ENCODE measurements at regions not wholly inside any gene's neighbourhood (a gene's known extent, or its start where the extent isn't known, plus 50 kb on each side); places are given as distances from the start of the nearest gene placed in this dataset.

DNA sequence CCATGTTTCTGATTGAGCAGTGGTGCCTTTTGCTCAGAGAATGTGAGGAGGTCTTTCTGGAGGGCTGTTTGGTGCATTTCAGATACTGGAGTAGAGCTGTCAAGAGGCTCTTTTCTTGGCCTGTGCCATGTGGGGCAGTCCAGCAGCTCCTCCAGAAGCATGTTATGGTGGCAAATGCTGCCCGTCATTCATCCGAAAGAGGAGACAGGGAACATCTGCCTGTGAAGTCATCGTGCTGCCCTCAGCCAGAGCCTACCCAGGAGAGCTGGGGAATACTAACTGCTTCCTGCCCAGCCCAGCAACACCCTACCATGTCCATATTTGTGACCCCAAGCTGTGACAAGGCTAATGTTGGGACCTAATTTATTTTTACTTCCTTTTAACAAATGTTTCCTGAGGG lies 82.2 kb upstream of the SLC6A6 start:
- TF ChIP-seq YY1 (IDR thresholded peaks at IDR 0.05; ENCODE audit: insufficient read depth, insufficient read length) (no peak), SUZ12 (IDR thresholded peaks at IDR 0.05; ENCODE audit: extremely low read depth, insufficient read depth, insufficient read length) (no peak), ZNF274 (IDR thresholded peaks at IDR 0.05; ENCODE audit: low read depth, low read length) (no peak)
- Histone ChIP-seq H3K4me1 (ENCODE audit: insufficient read depth, insufficient read length) (peaks cover 7% of the 10 kb centered on the region), H3K9ac (ENCODE audit: insufficient read length, low read depth) (peak overlapping the region; percentile 47), H3K27me3 (ENCODE audit: insufficient read depth, insufficient read length) (no peaks in the 10 kb centered on the region), H3K9me3 (ENCODE audit: insufficient read depth, low read length) (peaks cover 6% of the 10 kb centered on the region; the same call in 1 of the 2 replicates), H3K4me3 (ENCODE audit: insufficient read length, low read depth) (peak overlapping the region; percentile 39), H3K36me3 (ENCODE audit: insufficient read depth, insufficient read length, low read length) (no peaks in the 10 kb centered on the region)
- DNase-seq (ENCODE audit: low read depth, low spot score) = no peak

DNA sequence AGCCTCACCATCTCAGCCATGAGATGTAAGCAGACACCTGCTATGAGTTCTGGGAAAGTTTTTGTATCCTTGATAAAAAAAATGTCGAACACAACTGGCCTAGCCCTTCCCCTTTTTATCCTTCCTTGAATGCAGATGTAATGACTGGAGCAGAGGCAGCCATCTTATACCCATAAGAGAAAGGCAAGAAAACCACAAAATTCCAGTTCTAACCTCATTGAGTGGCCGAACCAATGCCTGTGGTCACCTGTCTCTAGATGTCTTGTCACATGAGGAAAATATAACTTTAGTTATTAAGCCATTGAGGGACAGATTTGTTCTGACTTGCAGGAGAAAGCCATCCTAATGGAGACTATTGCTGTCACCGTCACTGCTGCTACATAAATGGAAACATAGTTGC lies 80.4 kb upstream of the SLC6A6 start:
- H3K4me1 ChIP-seq (ENCODE audit: insufficient read depth, insufficient read length) = peaks cover 7% of the 10 kb centered on the region
- TF ChIP-seq SUZ12 (IDR thresholded peaks at IDR 0.05; ENCODE audit: extremely low read depth, insufficient read depth, insufficient read length) = no peak
- TF ChIP-seq ZNF274 (IDR thresholded peaks at IDR 0.05; ENCODE audit: low read depth, low read length) = no peak
- no peak for TF ChIP-seq YY1 (IDR thresholded peaks at IDR 0.05; ENCODE audit: insufficient read depth, insufficient read length)
- H3K9me3 ChIP-seq (ENCODE audit: insufficient read depth, low read length) = peaks cover 6% of the 10 kb centered on the region; the same call in 1 of the 2 replicates
- H3K36me3 ChIP-seq (ENCODE audit: insufficient read depth, insufficient read length, low read length) = no peaks in the 10 kb centered on the region
- H3K9ac ChIP-seq (ENCODE audit: insufficient read length, low read depth) = no peak overlapping the region
- no peaks in the 10 kb centered on the region for H3K27me3 ChIP-seq (ENCODE audit: insufficient read depth, insufficient read length)
- H3K4me3 ChIP-seq (ENCODE audit: insufficient read length, low read depth) = no peak overlapping the region
- no peak for DNase-seq (ENCODE audit: low read depth, low spot score)

DNA sequence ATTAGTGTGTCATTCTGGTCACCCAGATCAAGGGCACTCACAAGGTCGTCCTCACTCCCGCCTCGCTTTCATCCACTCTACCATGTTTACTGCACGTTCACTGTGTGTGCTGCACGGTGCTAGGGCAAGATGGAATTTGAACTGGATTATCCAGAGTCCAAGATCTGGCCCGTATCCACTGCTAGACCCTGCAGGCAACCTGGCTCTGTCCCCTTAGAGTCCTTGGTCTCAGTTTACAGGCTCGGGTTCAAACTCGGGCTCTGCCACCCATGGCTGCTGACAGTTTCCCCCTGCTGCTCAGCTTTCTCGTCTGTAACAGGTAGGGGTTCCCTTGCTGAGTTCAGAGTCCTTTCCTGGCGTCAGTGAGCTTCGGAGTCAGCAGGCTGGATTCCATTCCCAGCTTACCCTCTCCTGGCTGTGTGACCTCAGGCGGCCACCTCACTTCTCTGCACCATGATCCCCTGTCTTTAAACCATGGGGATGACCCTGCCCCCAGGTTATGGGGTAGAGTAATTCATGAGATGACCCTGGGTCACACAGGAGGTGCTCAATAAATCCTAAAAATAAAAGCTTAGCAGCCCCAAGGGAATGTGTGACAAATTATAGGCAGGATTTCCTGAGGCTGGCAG lies 79.6 kb upstream of the SLC6A6 start:
- Histone ChIP-seq H3K4me3 (ENCODE audit: insufficient read length, low read depth) (no peak overlapping the region), H3K27me3 (ENCODE audit: insufficient read depth, insufficient read length) (no peaks in the 10 kb centered on the region), H3K36me3 (ENCODE audit: insufficient read depth, insufficient read length, low read length) (no peaks in the 10 kb centered on the region), H3K4me1 (ENCODE audit: insufficient read depth, insufficient read length) (peaks cover 7% of the 10 kb centered on the region), H3K9ac (ENCODE audit: insufficient read length, low read depth) (no peak overlapping the region), H3K9me3 (ENCODE audit: insufficient read depth, low read length) (peaks cover 6% of the 10 kb centered on the region; the same call in 1 of the 2 replicates)
- no peak for TF ChIP-seq ZNF274 (IDR thresholded peaks at IDR 0.05; ENCODE audit: low read depth, low read length)
- no peak for TF ChIP-seq YY1 (IDR thresholded peaks at IDR 0.05; ENCODE audit: insufficient read depth, insufficient read length)
- no peak for TF ChIP-seq SUZ12 (IDR thresholded peaks at IDR 0.05; ENCODE audit: extremely low read depth, insufficient read depth, insufficient read length)
- no peak for DNase-seq (ENCODE audit: low read depth, low spot score)

DNA sequence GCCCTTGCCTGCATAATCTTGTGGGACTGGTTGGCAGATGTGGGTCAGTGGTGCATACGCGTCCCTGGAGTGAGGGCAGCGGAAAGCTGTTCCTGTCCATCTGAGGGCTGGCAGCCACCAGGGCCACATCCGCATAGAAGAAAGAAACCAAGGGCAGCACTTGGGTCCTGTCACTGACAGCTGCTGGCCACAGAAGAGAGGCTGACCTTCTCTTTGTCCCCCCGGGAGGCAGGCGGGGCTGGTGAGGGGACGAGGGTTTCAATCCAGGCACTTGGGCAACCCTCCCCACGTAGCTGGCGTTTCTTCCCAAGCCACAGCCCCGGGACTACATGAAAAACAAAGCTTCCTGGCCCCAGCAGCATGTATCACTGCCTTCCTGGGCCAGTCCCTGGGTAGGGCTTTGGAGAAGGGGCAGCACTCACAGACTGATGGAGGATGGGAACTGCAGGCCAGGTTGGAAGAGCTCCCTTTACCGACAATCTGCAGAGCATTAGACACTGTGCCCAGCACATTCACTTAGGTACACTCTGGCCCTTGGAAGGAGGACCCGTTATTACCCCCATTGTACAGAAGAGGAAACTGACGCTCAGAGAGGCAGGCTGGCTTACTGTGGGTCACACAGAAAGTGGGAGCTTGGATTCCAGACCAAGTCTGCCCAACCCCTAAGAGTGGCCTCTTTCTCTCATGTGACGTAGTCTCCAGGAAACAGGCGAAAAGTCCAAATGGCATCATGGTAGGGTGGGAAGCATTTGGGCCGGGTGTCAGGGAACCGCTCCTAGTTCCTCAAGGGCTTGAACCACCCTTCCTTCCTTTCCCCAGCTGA lies 78.8 kb upstream of the SLC6A6 start:
- Histone ChIP-seq H3K9ac (ENCODE audit: insufficient read length, low read depth) (no peak overlapping the region), H3K9me3 (ENCODE audit: insufficient read depth, low read length) (peaks cover 9% of the 10 kb centered on the region; the same call in 1 of the 2 replicates), H3K36me3 (ENCODE audit: insufficient read depth, insufficient read length, low read length) (no peaks in the 10 kb centered on the region), H3K27me3 (ENCODE audit: insufficient read depth, insufficient read length) (no peaks in the 10 kb centered on the region), H3K4me1 (ENCODE audit: insufficient read depth, insufficient read length) (peaks cover 7% of the 10 kb centered on the region), H3K4me3 (ENCODE audit: insufficient read length, low read depth) (no peak overlapping the region)
- no peak for TF ChIP-seq YY1 (IDR thresholded peaks at IDR 0.05; ENCODE audit: insufficient read depth, insufficient read length)
- TF ChIP-seq SUZ12 (IDR thresholded peaks at IDR 0.05; ENCODE audit: extremely low read depth, insufficient read depth, insufficient read length) = no peak
- no peak for TF ChIP-seq ZNF274 (IDR thresholded peaks at IDR 0.05; ENCODE audit: low read depth, low read length)
- DNase-seq (ENCODE audit: low read depth, low spot score) = no peak

DNA sequence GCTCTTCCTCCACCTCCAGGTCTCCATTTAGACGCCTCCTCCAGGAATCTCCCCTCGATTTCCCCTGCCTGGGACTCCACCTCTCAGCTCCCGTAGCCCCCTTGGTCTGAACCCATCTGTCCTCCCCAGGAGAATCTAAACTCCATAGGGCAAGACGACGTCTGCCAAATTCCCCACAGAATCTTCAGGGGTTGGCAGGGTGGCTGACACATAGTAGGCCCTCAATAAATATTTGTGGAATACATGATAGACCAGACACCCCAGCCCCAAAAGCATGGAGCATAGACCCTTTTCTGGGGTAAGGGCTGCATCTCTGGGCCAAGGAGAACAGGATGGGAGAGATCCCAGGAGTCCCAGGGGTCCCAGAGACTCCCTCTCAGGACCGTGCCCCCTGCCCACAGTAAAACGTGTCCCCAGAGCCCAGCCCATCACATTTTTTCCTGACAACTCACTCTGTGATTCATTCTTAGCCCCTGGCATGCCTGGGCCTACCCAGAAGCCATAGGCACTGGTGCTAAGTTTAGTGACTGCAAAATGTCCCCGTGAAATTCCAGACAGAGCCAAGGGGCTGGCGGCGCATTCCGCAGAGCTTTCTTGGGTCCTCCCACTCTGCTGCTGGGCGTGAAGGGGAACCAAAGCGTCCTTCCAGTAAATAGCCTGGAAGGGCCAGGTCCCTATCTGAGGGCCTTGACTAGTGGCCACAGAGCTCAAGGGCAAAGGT lies 78.0 kb upstream of the SLC6A6 start:
- H3K4me1 ChIP-seq (ENCODE audit: insufficient read depth, insufficient read length) = peaks cover 7% of the 10 kb centered on the region
- H3K4me3 ChIP-seq (ENCODE audit: insufficient read length, low read depth) = no peak overlapping the region
- TF ChIP-seq YY1 (IDR thresholded peaks at IDR 0.05; ENCODE audit: insufficient read depth, insufficient read length) = no peak
- H3K36me3 ChIP-seq (ENCODE audit: insufficient read depth, insufficient read length, low read length) = no peaks in the 10 kb centered on the region
- H3K27me3 ChIP-seq (ENCODE audit: insufficient read depth, insufficient read length) = no peaks in the 10 kb centered on the region
- no peak overlapping the region for H3K9ac ChIP-seq (ENCODE audit: insufficient read length, low read depth)
- peaks cover 9% of the 10 kb centered on the region; the same call in 1 of the 2 replicates for H3K9me3 ChIP-seq (ENCODE audit: insufficient read depth, low read length)
- DNase-seq (ENCODE audit: low read depth, low spot score) = no peak

DNA sequence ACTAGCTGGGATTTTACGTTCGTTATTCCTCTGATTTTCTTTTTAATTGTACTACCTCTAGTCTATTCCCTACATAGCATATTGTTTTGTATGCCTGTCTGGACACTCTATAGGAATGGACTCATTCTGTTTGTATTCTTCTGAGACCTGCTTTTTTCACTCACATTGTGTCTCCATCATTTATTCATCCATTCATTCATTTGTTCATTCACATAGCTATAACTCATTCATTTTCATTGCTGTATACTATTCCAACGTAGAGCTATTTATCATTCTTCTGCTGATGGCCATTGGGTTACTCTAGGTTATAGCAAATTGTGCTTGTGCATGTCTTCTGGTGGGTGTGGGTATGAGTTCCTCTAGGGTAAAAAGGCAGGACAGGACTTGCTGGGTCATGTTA lies 74.0 kb upstream of the SLC6A6 start:
- Histone ChIP-seq H3K27me3 (ENCODE audit: insufficient read depth, insufficient read length) (no peaks in the 10 kb centered on the region), H3K4me1 (ENCODE audit: insufficient read depth, insufficient read length) (peaks cover 21% of the 10 kb centered on the region), H3K4me3 (ENCODE audit: insufficient read length, low read depth) (no peak overlapping the region), H3K9me3 (ENCODE audit: insufficient read depth, low read length) (0 out of 2 replicates have a peak, but pooled peaks cover 3% of the 10 kb centered on the region), H3K36me3 (ENCODE audit: insufficient read depth, insufficient read length, low read length) (no peaks in the 10 kb centered on the region), H3K9ac (ENCODE audit: insufficient read length, low read depth) (no peak overlapping the region)
- DNase-seq (ENCODE audit: low read depth, low spot score) = no peak
- TF ChIP-seq SUZ12 (IDR thresholded peaks at IDR 0.05; ENCODE audit: extremely low read depth, insufficient read depth, insufficient read length) (no peak), ZNF274 (IDR thresholded peaks at IDR 0.05; ENCODE audit: low read depth, low read length) (no peak)
